ENCODE measurements at regions not wholly inside any gene's neighbourhood (a gene's known extent, or its start where the extent isn't known, plus 50 kb on each side); places are given as distances from the start of the nearest gene placed in this dataset.

- H3F3A ChIP-seq (ENCODE audit: insufficient read depth, low read length) = no peaks in the 10 kb centered on the region
- no peaks in the 10 kb centered on the region for H3K4me1 ChIP-seq (ENCODE audit: low read length)
- DNase-seq = no peak
- H3K9ac ChIP-seq (ENCODE audit: low read length) = no peak overlapping the region
- no peak overlapping the region for H3K4me3 ChIP-seq (ENCODE audit: low read length)
- no peaks in the 10 kb centered on the region for H3K9me2 ChIP-seq (replicated peaks; ENCODE audit: insufficient read depth, low read length)
- TF ChIP-seq EZH2 (optimal IDR thresholded peaks at IDR 0.05; ENCODE audit: low read depth, low read length) = no peak
- TF ChIP-seq, protein P1, sequence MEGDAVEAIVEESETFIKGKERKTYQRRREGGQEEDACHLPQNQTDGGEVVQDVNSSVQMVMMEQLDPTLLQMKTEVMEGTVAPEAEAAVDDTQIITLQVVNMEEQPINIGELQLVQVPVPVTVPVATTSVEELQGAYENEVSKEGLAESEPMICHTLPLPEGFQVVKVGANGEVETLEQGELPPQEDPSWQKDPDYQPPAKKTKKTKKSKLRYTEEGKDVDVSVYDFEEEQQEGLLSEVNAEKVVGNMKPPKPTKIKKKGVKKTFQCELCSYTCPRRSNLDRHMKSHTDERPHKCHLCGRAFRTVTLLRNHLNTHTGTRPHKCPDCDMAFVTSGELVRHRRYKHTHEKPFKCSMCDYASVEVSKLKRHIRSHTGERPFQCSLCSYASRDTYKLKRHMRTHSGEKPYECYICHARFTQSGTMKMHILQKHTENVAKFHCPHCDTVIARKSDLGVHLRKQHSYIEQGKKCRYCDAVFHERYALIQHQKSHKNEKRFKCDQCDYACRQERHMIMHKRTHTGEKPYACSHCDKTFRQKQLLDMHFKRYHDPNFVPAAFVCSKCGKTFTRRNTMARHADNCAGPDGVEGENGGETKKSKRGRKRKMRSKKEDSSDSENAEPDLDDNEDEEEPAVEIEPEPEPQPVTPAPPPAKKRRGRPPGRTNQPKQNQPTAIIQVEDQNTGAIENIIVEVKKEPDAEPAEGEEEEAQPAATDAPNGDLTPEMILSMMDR (IDR thresholded peaks at IDR 0.05; ENCODE audit: low read length) = no peak
- no peak for TF ChIP-seq EZH2phosphoT487 (IDR thresholded peaks at IDR 0.05; ENCODE audit: low read length)
- H2AFZ ChIP-seq (ENCODE audit: low read length) = no peak overlapping the region
- no peaks in the 10 kb centered on the region for H3K36me3 ChIP-seq (replicated peaks; ENCODE audit: insufficient read depth, low read length)
- no peak overlapping the region for H3K27ac ChIP-seq (ENCODE audit: low read length)
- H3K79me2 ChIP-seq (ENCODE audit: low read length) = no peaks in the 10 kb centered on the region
- no peaks in the 10 kb centered on the region for H4K20me1 ChIP-seq (ENCODE audit: insufficient read depth, low read length)
- peaks cover 7% of the 10 kb centered on the region; the same call in 1 of the 2 replicates for H3K27me3 ChIP-seq (replicated peaks; ENCODE audit: insufficient read depth, low read length)
- H3K4me2 ChIP-seq (ENCODE audit: low read depth, low read length) = no peak overlapping the region
- H3K9me3 ChIP-seq (replicated peaks; ENCODE audit: insufficient read depth, low read length) = no peaks in the 10 kb centered on the region
Observed at GRCh38 chr1:25040122-25040685, 110.1 kb upstream of the RUNX3 start.

DNA sequence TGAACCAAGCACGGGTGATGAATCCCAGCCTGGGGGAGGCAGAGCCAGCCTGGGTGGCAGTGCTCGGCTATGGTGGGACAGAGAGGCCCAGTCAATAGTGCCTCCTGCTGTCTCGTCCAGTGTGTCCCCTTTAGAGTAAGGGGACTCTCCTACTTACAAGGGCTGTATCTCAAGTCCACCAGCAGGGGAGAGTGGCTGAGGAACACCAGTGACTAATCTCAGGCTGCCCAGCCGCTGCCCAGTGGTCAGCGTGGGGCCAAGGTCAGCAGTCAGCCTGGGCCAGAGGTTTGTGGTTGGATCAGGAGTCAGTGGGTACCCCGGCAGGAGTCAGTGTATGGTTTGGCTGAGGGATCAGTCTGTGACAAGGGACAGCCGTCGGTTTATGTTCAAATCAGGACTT is 109.2 kb upstream of the RUNX3 start:
- Histone ChIP-seq H3K27me3 (replicated peaks; ENCODE audit: insufficient read depth, low read length) (peaks cover 7% of the 10 kb centered on the region; the same call in 1 of the 2 replicates), H2AFZ (ENCODE audit: low read length) (no peak overlapping the region), H3K9ac (ENCODE audit: low read length) (no peak overlapping the region), H3K36me3 (replicated peaks; ENCODE audit: insufficient read depth, low read length) (no peaks in the 10 kb centered on the region), H3K9me3 (replicated peaks; ENCODE audit: insufficient read depth, low read length) (no peaks in the 10 kb centered on the region), H3K4me1 (ENCODE audit: low read length) (no peaks in the 10 kb centered on the region), H3K27ac (ENCODE audit: low read length) (no peak overlapping the region), H3F3A (ENCODE audit: insufficient read depth, low read length) (no peaks in the 10 kb centered on the region), H4K20me1 (ENCODE audit: insufficient read depth, low read length) (no peaks in the 10 kb centered on the region), H3K9me2 (replicated peaks; ENCODE audit: insufficient read depth, low read length) (no peaks in the 10 kb centered on the region), H3K4me2 (ENCODE audit: low read depth, low read length) (no peak overlapping the region), H3K4me3 (ENCODE audit: low read length) (no peak overlapping the region), H3K79me2 (ENCODE audit: low read length) (no peaks in the 10 kb centered on the region)
- DNase-seq = no peak
- no peak for TF ChIP-seq EZH2phosphoT487 (IDR thresholded peaks at IDR 0.05; ENCODE audit: low read length)
- TF ChIP-seq, protein P1 (IDR thresholded peaks at IDR 0.05; ENCODE audit: low read length) = no peak
- no peak for TF ChIP-seq EZH2 (optimal IDR thresholded peaks at IDR 0.05; ENCODE audit: low read depth, low read length)

DNA sequence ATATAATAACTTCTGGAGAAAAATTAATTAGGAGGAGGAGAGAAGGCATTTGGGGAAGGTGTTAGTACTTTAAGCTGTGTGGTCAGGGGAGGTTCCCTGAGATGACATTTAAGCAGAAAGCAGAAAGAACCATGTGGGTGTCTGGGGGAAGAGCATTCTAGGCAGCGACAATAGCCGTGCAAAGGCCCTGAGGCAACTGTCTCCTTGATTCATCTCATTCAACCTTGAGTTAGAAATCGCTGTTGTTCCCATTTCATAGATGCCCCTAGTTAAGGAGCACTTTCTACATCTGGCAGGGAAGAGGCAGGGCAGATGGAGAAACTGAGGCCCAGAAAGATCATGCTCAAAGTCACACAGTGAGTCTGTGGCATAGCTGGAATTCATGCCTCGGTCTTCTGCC is 108.6 kb upstream of the RUNX3 start:
- Histone ChIP-seq H3K9me3 (replicated peaks; ENCODE audit: insufficient read depth, low read length) (no peaks in the 10 kb centered on the region), H3K27ac (ENCODE audit: low read length) (no peak overlapping the region), H3K9ac (ENCODE audit: low read length) (no peak overlapping the region), H3K79me2 (ENCODE audit: low read length) (no peaks in the 10 kb centered on the region), H3F3A (ENCODE audit: insufficient read depth, low read length) (no peaks in the 10 kb centered on the region), H4K20me1 (ENCODE audit: insufficient read depth, low read length) (no peaks in the 10 kb centered on the region), H3K36me3 (replicated peaks; ENCODE audit: insufficient read depth, low read length) (no peaks in the 10 kb centered on the region), H2AFZ (ENCODE audit: low read length) (no peak overlapping the region), H3K4me3 (ENCODE audit: low read length) (no peak overlapping the region), H3K4me1 (ENCODE audit: low read length) (no peaks in the 10 kb centered on the region), H3K9me2 (replicated peaks; ENCODE audit: insufficient read depth, low read length) (no peaks in the 10 kb centered on the region), H3K4me2 (ENCODE audit: low read depth, low read length) (no peak overlapping the region), H3K27me3 (replicated peaks; ENCODE audit: insufficient read depth, low read length) (peaks cover 5% of the 10 kb centered on the region; the same call in 1 of the 2 replicates)
- DNase-seq = no peak
- TF ChIP-seq EZH2phosphoT487 (IDR thresholded peaks at IDR 0.05; ENCODE audit: low read length) (no peak), EZH2 (optimal IDR thresholded peaks at IDR 0.05; ENCODE audit: low read depth, low read length) (no peak)
- TF ChIP-seq, protein P1 (IDR thresholded peaks at IDR 0.05; ENCODE audit: low read length) = no peak

Data from MM.1S (cell line).